Islet precursor cell (in vitro differentiated cells): ENCODE measurements at regions not wholly inside any gene's neighbourhood (a gene's known extent, or its start where the extent isn't known, plus 50 kb on each side); places are given as distances from the start of the nearest gene placed in this dataset.
"Not testable (repeated sequence)": the region's sequence is repeated elsewhere in the genome, so short reads cannot be mapped to it uniquely, and the experiment has no call there.

Experiments used
- DNase-seq: peaks from one replicate; pipeline ENCODE4 v3.0.0-alpha.2; 2018

- no peak for DNase-seq
These were observed 516.9 kb downstream of the REEP3 start for GRCh38 chr10:64038107-64038506.

DNA sequence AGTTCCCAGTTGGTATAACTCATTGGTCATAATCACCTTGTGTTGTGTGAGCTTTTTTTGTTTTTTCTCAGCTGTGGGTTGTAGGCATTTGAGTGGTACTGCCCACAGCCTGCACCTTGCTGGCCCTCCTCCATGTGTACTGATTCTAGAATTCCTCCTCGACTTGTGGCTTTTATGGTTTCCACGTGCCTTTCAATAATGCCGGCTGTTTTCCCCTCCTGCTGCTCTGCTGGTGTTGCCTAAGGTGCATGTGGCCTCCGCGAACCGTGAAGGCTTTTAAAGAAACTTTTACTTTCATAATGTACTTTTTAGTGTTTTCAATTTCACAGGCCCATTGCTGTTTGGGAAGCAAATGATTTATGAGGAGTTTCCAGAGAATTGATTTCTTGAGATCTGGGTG, 518.0 kb downstream of the REEP3 start:
- no peak for DNase-seq

DNA sequence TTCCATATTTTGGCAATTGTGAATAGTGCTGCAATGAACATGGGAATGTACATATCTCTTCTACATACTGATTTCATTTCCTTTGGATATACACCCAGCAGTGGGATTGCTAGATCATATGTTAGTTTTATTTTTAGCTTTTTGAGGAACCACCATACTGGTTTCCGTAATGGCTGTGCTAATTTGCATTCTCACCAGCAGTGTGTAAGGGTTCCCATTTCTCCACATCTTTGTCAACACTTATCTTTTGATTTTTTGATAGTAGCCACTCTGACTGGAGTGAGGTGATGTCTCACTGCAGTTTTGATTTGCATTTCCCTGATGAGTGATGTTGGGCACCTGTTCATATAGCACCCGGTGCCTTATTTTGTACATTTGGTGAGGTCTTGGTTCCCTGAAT, 519.6 kb downstream of the REEP3 start:
- DNase-seq, result no peak

- DNase-seq, result peak; percentile 88
These were observed 520.2 kb downstream of the REEP3 start for GRCh38 chr10:64041185-64041988.

DNA sequence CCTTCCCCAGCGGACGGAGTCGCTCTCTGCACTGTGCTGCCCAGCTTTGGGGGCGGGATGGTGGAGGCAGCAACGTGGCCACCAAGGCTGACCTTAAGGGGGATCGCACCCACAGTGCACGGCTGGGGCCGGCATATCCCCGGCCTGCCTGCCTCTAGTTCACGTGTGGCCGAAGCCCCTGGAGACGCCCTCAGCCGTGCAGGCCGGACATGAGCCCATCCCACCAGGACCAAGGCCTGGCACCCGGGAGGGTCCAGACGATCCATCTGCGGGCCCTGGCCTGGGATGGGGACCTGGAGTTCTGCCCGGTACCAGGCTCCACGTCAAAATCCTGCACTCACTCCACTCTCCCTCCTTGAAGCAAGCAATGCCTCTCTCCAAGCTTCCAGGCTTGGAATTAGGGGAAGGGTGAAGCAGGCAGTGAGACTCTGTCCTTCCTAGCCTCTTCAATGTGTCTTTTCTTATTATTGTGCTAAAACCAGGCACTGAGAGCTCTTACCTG, 520.8 kb downstream of the REEP3 start:
- no peak for DNase-seq

DNA sequence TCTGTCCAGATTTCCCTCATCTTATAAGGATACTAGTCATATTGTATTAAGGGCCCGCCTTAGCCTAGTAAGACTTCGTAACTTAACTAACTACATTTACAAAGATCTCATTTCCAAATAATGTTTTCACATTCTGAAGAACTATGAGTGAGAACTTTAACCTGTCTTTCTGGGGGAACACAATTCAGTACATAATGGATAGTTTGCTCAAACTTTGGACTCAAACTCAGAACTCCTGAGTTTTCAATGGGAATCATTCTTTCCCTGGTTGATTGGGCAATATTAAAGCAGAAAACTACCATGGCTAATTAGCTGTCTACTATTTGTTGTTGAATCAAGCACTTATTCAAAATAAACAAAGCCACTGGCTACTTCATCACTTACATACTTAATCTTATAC, 522.9 kb downstream of the REEP3 start:
- no peak for DNase-seq

GRCh38 chr10:64044957-64045632, 523.9 kb downstream of the REEP3 start:
- DNase-seq, result not testable (repeated sequence)

- no peak for DNase-seq
These were observed 533.2 kb downstream of the REEP3 start for GRCh38 chr10:64054392-64054791.

- no peak for DNase-seq
These were observed 538.7 kb downstream of the REEP3 start for GRCh38 chr10:64059884-64060283.

- no peak for DNase-seq
These were observed 539.2 kb downstream of the REEP3 start for GRCh38 chr10:64060389-64060788.

DNA sequence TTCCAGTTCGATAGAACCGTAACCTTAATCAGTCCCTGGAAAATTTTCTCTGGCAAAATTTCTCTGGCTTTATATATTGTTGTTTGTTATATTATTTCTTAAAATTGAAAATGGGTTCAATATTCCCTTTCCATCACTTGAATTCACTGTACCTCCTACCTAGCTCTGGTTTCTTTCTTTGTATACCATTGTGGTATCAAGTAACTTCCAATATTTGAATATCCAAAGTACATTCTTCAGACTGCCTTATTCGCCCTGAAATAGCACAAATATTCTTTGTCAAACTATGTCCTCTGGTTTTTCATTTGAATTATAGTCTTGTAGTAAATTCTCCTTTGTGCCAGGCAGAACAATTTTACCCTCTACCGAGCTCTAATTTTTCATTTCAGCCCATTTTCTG, 541.6 kb downstream of the REEP3 start:
- no peak for DNase-seq

DNA sequence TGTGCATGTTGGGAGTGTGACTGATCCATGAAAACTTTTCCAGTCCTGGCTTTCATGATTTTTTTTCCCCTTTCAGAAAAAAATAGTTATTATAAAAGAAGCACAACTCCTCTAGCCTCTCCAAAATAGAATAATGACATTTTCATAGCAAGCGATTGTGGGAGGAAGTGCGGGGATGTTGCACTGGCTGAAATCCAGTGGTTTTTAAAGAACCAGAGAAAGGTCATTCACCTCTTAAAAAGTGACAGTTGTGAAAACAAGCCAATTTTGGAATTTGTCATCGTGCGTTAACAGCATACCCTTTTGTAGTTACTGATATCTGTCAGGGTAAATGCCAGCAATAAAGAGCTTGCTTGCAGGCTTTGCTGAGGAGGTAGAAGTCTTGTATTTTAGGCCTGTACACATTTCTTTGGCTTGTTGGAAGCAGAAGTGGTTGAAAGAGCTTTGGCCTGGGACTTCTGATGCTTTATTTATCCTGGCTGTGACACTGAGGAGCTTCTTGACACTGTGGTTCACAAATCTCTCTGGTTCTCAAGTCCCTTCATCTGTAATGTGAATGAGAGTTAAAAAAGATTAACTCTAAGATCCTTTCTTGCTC, 545.9 kb downstream of the REEP3 start:
- no peak for DNase-seq

DNA sequence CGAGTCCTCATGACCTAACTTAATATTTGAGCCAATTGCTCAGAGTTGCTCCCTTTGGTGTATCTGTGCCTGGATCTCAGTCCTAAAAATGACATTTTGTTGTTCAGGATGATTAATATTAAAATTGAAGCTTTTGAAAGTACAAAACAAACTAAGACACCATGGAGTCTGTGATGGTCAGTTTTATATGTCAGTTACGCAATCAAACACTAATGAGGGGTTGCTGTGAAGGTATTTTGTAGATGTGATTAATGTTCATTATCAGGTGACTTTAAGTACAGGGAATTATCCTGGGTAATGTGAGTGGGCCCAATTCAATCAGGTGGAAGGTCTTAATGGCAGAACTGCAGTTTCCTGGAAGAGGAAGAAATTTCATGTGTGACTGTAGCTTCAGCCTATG, 546.7 kb downstream of the REEP3 start:
- no peak for DNase-seq

DNA sequence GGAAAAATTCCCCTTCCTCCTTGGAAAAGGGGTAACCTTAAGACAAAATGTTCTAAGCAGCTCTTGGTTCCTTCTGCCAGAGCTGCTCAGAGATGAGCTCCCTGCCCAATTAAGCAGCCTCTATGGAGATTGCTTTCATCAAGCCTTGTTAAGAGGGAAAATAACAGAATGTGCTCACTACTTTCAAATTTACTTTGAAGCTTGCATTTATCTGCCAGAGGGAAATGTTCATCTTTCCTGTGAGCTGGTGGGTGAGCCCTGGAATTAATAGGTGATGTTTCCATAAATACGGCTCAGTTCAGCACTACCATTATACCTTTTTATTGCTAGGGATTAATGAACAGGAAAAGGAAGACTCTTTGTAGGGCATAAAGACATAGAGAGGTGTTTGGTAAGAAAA, 549.0 kb downstream of the REEP3 start:
- DNase-seq, result no peak

DNA sequence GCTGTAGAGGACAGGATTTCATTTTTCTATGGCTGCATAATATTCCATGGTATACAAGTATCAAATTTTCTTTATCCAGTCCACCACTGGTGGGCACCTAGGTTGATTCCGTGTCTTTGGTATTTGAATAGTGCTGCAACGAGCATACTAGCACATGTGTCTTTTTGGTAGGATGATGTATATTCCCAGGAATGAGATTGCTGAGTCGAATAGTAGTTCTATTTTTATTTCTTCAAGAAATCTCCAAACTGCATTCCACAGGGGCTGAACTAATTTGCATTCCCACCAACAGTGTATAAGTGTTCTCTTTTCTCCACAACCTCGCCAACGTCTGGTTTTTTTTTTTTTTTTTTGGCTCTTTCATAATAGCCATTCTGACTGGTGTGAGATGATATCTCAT, 550.0 kb downstream of the REEP3 start:
- no peak for DNase-seq

DNA sequence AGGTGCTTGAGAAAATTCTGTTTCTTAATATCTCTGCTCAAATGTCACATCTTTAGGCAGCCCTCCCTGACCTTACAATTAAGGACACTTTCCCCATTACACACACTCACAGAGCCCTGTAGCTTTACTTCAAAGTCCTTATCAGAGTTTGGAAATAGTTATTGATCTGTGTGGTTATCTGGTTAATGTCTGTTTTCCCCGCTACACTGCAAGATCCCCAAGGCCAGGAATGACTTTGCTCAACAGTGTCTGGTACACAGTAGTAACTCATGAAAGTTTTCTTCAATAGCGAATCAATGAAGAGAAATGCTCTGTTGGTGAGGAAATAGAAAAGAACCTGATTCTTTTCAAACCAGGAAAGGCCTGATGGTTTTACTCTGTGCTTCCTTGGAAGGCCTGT, 554.4 kb downstream of the REEP3 start:
- no peak for DNase-seq

DNA sequence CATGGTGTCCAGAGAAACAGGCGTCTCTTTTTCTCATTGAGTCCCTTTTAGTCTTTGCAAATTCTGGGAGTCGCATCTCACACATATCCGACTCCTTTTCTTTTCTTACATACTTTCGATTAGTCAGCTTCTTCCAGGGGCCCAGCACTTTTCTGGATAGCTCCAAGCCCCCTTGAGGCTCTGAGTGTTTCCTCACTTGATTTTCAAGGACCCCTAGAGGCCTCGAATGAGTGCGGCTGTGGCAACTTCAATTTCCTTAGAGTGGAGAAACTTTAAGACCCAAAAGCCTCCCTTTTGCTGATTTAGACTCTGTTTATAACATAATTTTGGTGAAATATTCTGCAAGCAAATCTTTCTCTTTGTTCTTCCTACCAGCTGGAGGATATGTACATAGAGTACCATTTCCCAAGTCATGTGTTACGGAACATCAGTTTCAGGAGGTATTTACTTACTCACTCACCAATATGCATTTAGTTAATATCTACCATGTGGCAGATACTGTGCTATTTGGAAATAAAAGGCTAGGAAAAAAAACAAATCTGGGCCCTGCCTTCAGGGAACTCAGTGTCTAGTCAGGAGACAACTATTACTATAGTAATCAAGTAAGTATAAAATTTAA, 555.2 kb downstream of the REEP3 start:
- no peak for DNase-seq

DNA sequence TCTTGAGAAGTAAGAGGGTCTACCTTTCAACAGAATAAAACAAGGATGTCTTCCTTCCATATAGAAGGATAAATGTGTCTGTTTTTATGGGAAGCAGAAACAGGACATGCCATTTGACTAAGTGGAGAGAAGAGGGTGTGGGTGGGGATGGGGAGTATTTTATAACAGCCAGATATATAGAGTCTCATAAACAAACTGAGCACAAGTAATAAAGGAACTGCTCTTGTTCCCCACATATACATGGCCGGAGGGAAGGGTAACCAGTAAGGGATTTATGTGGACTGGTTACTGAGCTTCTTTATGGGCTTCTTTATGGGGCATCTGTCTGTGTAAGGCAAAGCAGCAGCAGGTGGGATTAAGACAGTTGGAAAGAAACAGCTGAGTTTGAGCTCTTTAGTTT, 558.1 kb downstream of the REEP3 start:
- no peak for DNase-seq

DNA sequence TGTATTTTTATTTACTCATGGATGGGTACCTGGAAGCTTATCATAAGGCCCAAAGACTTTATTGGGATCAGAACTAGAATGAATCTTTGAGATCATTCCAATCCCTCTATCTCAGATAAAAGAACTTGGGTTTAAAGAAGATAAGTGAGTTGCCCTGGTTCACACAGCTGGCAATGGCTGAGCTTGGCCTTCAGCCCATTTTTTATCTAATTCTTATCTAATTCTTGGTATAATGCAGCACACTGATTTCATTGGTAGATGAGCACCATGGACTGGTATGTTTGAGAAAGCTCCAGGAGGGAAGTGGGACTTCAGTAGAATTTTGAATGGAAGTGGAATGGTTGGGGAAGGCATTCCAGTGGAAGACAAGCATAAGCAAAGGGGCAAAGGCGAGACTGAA, 558.9 kb downstream of the REEP3 start:
- DNase-seq, result no peak

DNA sequence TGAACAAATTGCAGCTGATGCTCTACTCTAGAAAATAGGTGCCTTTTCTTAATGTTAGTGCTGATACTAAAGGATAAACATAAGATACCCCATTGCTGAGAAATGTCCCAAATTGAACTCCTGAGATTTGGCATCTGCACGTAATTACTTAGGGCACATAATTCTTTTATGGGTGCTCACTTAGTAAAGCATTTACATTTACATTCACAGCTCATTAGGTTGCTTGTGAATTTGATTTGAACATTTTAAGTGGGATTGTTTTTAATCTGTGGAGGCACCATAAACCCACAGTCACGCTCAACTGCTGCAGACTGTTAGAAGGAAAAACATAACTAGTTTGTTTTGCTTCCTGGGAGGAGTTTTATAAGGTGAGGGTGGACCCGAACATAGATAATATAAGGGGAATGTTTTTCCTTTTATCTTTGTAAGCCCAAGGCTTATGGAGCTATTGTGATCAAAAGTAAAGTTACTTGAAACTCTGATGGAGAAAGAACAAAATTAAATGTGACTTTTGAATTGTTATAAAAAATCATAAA, 560.8 kb downstream of the REEP3 start:
- no peak for DNase-seq

GRCh38 chr10:64086083-64086767, 565.0 kb downstream of the REEP3 start:
- DNase-seq, result no peak

- DNase-seq, result no peak
These were observed 568.4 kb downstream of the REEP3 start for GRCh38 chr10:64089648-64090047.

DNA sequence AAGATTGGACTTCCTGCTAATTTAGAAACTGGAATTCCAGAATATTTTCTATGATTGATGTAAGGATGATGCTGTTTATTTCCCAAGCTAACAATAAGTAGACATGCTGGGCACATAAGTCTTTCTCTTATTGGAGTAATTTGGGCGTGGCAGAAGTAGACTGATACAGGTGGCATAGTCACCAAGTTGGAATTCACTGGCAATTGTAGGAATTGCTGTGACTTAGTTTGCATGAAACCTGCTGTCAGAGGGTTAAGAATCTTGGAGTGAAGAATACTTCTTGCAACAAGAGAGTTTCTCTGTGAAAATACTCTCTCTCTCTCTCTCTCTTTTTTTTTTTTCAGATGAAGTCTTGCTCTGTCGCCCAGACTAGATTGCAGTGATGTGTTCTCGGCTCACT, 569.7 kb downstream of the REEP3 start:
- no peak for DNase-seq
